C1 segment of cervical spinal cord (tissue), 14 donors: ENCODE measurements at regions not wholly inside any gene's neighbourhood (a gene's known extent, or its start where the extent isn't known, plus 50 kb on each side); places are given as distances from the start of the nearest gene placed in this dataset.

Source experiments
- DNase-seq, 14 donors: peaks; one replicate each; lab custom pipeline; 2025; lab: John Stamatoyannopoulos, UW

DNA sequence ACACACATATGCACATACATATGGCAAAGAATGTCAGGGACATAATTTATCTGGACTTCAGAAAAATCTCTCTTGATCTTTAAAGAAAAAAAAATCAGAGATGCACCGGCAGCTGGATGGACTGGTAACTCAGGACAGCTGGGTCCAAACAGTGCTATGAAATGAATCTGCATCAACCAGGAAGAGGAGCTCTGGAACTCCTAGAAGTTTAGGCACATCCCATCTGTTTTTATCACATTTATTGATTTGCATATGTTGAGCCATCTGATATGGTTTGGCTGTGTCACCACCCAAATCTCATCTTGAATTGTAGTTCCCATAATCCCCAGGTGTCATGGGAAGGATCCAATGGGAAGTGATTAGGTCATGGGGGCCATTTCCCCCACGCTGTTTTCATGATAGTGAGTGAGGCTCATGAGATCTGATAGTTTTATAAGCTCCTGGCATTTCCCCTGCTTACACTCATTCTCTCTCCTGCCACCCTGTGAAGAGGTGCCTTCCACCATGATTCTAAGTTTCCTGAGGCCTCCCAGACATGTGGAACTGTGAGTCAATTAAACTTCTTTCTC lies 87.7 kb upstream of the AKIP1 start:
- DNase-seq, result no peak

DNA sequence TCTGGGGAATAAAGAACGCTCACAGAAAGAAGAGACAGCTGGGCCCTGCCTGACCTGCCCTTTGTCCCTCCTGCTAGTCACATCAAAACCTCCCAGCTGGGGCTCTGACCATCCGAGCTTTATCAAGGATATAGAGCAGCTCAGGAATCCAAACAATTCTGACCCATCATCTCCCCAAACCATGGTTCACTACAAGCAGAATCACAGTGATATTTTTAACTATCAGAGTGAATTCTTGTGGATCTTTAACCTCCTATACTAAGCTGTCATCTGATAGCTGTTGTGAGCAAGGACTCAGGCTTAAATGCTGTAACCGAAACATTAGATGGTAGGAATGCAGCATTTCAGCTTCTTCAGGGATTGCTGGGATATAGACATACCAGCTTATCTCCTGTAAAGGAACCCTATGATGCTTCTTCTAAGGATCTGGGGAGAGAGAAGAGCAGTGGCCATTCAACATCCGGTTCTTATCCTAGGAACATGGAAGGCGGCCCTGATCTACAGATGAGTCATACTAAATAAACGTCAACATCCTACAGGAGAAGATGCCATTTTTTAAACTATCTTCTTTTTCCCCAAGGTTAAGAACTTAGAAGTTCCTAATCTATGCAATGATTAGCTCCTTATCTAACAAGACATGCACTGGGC lies 84.7 kb upstream of the AKIP1 start:
- no peak for DNase-seq

DNA sequence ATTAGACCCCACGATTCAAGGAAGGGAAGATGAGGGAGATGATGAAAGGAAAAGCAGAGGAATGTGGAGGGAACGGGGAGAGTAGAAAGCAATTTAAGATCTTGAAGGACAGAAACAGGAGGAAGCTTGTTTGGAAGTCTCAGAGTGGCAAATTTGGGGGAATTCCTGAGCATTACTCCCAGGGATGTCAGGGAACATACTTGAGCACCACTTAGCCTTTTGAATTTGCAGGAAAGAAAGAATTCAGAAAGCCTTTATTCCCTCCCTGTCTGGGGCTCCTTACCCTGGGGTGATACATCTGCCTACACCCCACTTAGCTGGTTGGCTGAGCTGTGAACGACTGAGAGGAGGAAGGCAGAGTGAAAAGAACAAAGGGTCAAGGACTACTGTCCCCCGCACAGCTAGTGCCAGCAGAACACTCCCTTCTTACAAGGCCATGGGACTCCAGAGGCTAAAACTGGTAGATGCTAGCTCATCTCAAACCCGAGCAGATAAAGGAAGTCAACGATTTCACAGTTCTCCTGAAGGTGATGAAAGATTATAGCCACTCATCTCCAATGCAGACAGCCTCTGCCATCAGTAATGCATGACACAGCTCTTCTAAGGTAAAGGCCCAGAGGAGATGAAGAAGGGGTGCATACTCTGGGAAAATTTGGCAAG lies 84.0 kb upstream of the AKIP1 start:
- no peak for DNase-seq

DNA sequence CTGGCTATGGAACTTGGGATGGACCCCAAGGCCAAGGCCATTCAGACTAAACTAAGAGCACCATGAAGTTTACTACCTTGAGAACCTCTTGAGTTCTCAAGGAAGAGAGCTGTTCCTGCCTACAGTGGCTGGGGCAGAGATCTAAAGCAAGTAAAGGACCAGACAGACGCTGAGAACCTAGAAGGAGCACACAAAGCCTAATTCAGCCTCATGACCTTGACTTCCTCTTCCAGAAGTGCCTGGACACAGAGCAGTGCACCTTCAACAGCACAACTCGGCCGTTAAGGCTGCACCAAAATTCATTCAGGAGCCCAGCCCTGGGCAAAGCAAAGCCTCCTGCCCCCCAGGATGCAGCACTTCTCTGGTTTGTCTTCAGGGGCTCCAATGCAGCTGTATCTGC lies 82.9 kb upstream of the AKIP1 start:
- no peak for DNase-seq

DNA sequence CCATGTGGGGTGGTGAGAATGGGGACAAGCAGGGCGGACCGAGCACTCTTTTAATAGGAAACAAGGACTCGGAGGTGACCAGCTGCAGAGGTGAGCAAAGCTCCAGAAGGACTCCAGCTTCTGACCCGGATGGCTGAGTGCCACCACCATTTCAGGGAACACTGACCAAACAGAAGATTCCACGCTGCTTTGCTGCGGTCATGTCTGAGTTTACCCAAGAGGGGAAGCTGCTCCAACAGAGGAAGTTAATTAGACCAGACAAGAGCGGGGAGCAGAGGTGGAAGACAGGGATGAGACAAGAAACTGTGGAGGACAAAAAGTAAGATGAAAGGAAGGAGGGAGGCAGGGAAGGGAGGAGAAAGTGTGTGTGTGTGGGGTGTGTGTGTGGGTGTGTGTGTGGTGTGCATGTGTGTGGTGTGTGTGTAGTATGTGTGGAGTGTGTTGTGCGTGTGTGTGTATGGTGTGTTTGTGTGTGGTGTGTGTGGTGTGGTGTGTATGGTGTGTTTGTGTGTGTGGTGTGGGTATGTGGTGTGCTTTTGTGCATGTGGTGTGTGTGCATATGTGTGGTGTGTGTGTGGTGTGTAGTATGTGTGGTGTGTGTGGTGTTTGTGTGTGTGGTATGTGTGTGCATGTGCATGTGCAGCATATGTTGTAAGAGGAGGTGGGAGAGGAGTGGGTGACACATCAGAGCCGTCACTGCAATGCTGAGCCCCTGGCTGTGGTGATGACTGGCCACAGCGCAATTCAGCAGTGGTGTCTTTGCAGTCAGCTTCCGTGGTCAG lies 82.2 kb upstream of the AKIP1 start:
- peak in 2 of 14 donors; percentile 16 for DNase-seq

DNA sequence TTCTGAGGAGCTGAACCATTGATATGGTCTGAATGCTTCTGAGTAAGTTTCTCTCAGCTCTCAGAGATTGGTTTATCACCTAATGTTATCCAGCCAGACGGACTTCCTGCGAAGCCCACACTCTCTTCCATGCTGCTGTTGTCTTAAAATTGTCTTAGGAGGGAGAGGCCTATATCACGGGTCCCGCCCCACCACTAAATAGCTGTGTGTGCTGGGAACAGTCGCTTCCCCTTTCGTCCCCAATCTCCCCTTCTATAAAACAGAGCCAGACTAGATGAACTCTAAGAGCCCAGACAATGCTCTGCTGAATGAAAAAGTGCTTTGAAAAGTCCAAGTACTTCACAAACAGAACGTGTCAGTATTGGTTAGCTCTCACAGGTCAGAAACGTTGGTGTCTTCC lies 81.4 kb upstream of the AKIP1 start:
- DNase-seq, result no peak

DNA sequence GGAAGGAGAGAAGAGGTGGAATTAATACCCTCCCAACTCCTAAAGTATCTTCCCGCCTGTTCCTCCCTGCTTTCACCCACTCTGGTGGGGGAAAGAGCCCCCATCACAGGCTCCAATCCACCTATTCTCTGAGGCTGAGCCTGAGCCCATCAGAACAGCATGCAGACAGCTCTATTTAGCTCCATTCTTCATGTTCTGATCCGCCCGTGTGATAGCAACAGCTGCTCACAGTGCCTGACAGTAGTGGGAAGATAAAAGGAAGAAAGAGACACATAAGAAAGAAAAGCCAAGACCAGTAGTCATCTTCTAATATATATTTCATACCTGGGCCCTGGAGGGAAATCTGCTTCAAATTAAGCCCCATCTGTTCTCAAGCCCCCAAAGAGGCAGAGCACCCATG lies 80.3 kb upstream of the AKIP1 start:
- no peak for DNase-seq

DNA sequence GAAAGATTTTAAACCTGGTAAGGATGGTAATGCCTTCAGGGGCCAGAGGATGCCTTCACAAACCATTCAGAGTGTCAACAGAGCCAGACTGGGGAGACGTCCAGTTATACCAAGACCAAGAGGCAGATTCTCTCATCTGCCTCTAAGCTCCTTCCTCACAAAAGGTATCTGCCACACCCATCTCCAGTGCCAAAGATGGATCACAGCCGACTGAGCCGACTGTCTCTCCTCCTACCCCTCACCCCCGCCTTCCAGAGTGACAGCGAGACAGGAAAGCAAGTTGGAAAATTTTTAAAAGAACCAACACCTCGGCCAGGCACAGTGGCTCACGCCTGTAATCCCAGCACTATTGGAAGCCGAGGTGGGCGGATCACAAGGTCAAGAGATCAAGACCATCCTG lies 79.1 kb upstream of the AKIP1 start:
- DNase-seq, result no peak

DNA sequence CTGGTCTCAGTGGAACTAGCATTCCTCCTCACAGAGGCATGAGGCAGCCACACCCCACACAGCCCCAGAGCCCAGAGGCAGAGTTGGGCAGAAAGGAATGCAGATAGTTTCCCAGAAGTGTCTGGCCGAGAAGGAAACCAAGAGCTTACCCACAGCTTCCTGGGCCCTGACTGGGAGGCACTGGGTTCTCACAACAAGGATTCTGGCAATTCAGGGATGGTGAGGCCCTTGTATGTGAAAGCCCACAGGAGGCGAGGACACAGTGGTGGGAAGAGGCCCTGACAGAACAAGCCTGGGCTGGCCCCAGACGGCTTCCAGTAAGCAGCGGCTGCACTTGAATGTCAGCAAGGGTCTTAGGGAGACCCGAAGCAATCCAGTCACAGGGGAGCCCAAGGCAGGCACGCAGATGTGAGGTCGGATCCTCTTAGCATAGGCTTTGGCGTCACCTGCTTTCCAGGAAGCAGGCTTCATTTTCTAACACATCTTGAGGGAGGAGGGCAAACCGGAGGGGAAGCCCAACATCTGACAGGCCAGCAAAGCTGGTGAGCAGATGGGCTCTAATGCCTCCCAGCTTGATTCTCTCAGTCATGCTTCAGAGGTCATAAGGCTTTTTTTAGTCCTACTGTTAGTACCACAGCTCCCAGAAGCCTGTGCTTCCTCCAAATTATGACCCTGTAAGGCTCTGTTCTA lies 78.3 kb upstream of the AKIP1 start:
- peak in 1 of 14 donors; percentile 73 for DNase-seq

DNA sequence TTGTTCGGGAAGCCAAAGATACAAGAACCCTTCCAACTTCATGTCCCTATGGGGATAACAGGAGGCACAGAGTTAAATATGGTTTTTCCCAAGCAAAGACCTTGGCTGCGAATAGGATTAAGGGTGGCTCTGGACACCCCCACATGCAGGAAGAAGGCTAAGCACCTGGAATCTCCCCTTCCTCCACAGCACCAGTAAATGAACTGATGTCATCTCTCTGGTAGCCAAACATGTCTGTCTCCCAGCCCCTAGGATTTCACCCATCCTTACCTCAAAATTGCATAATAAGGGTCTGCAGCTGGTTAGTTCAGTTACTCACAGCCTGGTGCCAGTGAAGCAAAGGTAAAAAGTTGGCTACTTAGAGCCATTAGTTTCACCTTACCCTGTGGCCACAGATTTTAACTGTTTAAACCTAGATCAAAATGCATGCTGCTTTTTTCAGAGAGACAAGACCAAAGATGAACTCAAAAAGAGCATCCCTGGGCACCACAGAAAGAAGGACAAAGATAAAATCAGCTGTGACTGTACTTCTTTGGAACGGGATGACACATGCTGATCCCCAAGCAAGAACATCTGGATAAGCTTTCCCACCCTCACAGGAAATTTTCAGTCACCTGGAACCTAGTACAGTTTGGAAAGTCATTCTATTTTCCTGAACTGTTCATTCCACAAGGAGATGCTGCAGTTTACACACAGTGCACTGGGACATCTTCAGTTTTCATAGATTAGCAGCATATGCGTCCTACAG lies 77.2 kb upstream of the AKIP1 start:
- DNase-seq, result no peak

DNA sequence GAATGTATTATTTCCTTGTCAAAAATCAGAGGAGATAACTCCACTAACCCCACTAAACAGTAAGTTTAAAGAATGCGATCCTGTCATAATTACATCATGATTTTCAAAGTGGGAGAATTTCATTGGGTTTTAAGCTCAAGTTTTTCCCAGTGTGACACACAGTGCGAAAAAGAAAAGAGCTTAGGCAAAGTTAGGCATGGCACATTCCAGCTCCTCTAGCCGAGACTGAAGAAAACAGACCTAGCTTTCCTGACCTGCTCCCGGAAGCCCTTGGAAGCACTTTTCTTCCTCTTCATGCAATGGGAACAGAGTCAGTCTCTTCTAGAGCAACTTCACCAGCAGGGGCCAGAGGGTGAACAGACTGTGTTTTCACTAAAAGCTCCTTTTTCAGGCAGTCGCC lies 76.6 kb upstream of the AKIP1 start:
- no peak for DNase-seq

DNA sequence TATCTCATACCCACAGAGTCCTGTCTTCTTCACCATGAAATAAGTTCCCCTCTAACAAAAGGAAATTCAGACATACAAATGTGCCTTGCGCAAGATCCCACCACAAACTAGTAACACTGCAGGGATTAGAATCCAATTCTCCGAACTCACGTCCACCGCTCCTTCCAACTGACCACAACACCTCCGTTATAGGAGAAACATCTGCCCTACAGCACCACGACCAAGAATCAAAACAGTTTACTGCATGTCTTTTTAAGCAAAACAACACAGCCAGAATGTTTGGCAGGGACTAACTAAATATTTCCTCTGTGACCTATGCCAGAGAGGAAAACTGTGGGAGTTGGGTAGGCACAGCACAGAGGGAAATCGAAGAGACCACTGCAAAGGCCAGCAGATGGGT lies 72.7 kb upstream of the AKIP1 start:
- DNase-seq, result no peak

DNA sequence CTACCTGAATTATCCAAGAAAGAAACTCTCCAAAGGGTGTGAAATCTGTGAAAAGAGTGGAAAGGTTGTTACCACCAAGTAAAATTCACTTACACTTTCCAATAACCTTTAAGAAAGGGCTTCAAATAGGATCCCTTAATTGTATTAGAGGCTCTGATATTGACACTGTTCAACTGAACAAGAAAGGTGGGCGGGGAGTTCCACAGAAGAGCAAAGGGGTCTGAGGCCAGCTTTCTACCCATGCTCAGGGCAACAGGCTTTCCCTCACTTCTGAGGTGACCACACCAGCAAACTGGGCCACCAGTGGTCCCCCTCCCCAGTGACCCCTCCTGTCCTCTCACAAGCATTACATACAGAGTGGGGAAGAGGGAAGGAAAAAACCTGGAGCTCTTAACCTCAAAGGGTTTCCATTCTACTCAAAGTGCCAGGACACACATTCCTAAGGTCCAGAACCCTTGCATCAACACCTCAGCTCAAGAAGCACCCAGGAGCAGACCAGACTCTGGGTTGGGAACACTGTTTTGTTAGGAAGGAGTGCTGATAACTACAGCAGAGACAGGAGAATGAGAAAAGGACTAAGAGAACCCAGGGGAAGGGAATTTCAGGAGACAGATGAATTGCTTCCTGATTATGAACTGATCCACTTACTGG lies 71.6 kb upstream of the AKIP1 start:
- DNase-seq, result no peak

DNA sequence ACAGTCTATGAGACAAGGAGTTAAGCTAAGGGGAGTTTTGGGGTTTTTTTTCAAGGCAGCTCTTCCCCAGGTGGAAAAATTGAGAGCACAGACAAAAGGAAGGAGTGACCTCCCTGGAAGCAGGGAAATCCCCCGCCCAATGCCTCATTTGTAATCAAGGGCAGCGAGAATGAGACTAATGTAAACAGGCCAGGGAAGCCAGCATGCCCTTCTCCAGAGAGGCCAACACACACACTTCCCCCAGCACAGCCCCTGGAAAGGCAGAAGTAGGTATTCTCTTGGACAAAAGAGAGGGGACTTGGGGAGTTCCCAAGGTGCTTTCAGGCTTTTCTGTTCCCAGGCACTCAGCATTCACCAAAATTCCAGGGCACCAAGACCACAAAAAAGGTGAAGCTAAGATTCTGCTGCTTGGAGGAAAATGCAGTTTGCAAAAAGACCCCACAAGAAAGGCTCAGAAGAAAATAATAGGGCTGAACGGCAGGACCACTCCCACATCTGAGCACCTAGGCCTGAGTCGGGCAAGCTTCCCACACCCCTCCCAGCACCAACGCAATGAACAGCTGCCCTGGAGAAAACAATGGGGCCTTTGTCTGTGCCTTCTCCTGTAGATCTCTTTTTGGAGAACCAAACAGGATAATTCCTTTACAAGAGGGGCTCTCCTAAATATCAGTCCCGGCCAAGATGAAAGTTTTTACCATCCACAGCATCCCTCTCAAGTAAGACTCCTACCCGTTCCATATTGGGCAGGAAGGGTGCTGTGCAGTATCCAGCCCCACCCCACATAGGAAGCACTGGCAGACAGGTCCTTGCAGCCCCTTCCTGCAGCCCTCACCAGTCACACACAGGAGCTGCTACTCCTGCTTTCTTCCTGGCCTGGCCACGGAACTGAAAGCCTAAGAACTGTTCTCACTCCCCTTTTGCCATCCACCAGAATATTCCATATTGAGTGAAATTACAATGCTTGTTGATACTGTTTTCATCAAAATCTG lies 70.7 kb upstream of the AKIP1 start:
- DNase-seq, result peak in 7 of 14 donors; percentile 17 to 50 (median 25)

DNA sequence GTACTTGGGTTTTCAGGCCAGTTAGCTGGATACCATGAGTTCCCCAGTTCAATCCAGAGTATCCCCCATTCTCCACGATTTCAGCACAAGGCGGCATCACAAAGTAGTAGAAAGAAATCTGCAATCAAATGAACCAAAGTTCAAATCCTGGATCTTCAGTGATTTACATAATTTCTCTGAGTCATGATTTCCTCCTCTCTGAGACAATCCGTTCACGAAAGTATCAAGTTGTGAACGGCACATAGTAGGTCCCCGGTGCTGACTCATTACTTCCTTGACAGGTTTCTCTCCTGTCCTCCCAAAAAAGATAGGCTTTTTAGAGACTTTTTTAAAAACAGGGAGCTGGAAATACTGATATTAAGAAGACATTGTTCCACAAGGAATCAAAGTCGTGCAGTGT lies 69.1 kb upstream of the AKIP1 start:
- DNase-seq, result no peak

DNA sequence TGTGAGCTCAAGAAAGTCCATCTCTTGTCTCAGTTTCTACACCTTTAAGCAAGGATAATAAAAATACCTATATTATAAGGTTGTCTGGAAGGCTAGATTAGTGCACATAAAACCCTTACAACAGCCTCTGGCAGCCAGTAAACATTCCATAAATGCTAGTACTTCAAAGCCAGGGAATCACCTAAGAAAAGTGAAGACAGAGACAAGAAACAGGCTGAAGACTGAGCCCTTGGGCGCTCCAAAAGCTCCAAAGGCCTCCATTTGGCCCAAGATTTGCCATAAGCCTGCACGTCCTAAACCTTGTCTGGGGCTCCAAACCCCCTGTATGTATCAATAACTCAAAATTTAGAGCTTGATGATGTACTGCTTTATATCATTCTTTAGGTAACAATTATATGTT lies 52.2 kb upstream of the AKIP1 start:
- no peak for DNase-seq
